ENCODE measurements at regions not wholly inside any gene's neighbourhood (a gene's known extent, or its start where the extent isn't known, plus 50 kb on each side); places are given as distances from the start of the nearest gene placed in this dataset.

GRCh38 chr15:93861956-93862741 is 369.2 kb upstream of the MCTP2 start:
- DNase-seq: no peak

DNA sequence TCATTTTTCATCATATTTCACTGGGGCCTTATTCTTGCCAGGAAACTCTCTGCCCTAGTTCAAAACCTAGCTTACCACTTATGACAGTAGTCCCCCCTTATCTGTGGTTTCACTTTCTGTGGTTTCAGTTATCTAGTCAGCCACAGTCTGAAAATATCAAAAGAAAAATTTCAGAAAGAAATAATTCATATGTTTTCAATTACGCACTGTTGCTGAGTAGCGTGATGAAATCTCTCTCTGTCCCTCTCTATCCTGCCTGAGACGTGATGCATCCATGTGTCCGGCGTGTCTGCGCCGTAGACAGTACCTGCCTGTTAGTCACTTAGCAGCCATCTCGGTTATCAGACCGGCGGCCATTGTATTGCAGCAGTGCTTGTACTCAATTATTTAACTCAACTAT is 369.9 kb upstream of the MCTP2 start:
- DNase-seq: no peak

GRCh38 chr15:93860701-93861100 is 370.7 kb upstream of the MCTP2 start:
- DNase-seq: no peak

GRCh38 chr15:93859176-93859575 is 372.2 kb upstream of the MCTP2 start:
- no peak for DNase-seq

GRCh38 chr15:93855181-93855826 is 376.1 kb upstream of the MCTP2 start:
- DNase-seq: no peak

- DNase-seq: no peak
Observed at GRCh38 chr15:93854088-93854487, 377.3 kb upstream of the MCTP2 start.

DNA sequence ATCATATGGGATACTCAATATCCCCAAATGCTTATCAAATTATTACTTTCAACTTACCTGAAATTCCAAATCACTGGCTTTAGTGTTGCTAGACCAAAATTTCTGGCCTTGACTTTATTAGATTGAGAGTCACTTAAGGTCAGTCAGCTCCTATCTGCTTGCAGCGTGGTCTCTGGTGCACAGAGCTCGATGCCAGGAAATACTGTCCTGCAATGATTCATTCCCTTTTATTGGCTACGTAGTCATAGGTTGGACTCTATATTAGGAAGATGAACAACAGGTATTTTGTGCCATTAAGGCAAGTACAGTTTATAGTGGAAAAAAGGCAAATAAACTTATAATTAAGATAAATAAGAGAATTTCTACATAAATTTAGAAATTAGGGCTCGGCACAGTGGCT is 378.6 kb upstream of the MCTP2 start:
- no peak for DNase-seq

DNA sequence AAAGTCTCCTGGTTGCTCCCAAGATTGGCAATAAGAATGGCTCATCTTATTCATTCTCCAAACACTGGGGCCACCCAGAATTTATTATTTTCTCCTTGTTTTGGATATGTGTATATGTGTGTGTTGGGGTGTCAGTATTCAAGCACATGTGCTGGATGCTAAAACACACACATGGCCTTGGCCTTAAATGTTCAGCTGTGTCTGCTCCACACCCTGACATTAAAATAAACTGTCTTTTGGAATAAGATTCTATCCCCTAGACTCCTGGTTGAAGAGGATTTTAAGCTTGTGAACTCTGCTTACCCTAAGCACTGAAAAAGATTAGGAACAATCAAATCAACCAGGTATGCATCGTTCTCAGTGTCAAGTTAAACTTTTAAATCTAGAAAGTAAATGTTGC is 382.9 kb upstream of the MCTP2 start:
- DNase-seq: no peak

- no peak for DNase-seq
Observed at GRCh38 chr15:93848076-93848475, 383.3 kb upstream of the MCTP2 start.

- no peak for DNase-seq
Observed at GRCh38 chr15:93846148-93846547, 385.2 kb upstream of the MCTP2 start.

DNA sequence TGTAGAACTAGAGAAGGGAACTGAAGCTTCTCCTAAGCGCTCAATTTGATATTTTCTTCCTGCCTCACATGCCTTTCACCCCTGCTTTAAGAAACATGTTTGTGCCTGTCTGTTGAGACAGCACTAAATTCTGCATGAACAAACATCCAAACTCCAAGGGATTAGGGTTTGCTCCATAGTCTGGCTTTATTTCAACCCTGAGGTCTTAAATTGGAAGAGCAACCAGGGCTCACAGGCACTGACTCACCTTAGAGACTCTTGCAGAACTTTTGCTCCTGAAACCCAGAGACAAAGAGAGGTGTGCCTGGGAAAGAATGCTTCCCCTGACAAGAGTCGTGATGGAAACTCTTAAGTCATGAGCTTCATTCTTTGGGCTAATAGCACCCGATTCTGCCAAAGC is 393.9 kb upstream of the MCTP2 start:
- no peak for DNase-seq

GRCh38 chr15:93835344-93835743 is 396.0 kb upstream of the MCTP2 start:
- no peak for DNase-seq

- no peak for DNase-seq
Observed at GRCh38 chr15:93831641-93832040, 399.7 kb upstream of the MCTP2 start.

GRCh38 chr15:93830221-93831080 is 400.9 kb upstream of the MCTP2 start:
- no peak for DNase-seq

DNA sequence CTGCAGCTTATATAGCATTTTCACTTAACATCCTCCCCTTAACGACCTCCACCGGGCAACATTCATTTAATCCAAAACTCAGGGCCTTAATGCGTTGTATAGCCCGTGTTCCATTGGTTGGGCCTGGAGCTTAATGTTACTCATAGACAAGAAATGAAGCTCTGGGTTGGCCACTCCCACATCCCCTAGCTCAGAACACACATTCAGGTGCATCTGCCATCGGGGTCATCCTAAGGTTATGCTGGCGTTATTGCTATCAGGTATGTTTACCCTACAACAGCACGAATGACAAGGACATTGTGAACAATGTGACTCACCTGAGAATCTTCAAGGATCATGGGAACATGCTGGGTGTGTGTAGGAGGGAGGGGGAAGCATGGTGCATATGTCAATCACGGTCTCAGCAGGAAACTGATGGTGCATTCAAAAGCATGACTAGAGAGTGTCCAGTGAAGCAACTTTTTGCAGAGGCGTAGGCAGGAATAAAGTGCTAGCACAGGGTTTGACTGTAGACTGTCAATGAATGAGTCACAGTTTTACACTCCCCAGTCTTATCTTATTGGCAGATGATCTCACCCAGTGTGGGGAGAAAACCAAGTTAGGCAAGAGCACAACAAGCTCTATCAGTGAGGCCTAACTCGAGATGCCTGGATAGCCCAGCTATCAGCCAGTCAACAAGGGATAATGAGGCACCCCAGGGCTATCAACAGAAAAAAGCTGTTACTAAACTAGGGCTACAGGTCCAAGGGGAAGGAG is 402.1 kb upstream of the MCTP2 start:
- DNase-seq: no peak

- DNase-seq: no peak
Observed at GRCh38 chr15:93826790-93827189, 404.6 kb upstream of the MCTP2 start.

DNA sequence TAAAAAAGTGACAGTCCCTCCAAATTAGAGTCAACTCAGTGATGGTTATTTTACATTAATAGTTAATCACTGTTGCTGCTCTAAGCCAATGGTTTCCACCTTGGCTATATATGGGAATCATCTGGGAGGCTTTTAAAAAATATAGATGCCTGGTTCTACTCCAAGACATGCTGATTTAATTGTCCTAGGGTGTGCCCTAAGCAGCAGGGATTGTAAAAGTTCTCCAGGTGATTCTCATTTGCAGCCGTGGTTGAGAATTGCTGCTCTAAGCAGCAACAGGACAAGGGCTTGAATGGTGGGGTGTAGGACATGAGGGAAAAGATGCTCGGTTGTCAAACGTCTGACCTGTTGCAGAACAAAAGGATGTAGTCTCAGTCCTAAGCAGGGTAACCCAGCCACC is 405.1 kb upstream of the MCTP2 start:
- DNase-seq: no peak

- no peak for DNase-seq
Observed at GRCh38 chr15:93825682-93826081, 405.7 kb upstream of the MCTP2 start.

DNA sequence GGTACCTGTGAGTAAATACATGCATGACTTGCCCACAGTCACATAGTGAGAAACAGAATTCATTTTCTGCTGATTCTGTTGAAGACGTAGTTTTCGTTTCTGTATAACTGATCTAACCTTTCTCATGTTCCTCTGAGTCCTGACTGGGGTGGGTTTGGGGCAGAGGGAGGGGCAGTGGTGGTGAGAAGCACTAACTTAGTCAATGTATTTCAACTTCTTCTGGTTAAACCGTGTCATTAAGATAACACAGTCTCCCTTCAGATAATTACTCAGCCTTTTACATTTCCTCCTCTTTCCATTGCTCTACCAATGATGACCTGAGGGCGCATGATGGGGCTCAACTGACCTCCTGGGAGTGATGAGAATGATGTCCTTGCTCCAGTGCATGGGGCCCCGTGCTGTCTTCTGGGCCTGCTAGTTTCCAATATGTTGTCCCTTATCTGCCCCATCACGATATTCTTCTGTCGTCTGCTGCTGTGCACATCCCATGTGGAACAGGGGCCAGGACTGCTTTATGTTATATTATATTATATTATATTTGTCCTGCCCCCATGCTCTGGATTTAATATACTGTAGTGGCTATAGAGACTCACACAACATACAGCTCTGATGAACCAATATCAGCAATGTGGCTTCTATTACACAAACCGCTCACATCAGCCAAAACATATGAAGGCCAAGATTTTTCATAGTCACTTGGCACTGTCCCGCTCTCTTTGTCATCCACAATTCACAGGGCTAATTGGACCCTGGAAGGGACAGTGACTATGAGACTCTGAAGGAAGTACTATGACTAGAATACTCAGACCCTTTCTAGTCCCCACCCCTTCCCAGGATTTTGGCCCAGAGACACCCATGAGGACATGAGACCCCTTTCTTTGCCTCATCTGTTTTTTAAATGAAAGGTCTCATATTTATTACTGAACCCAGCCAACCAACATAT is 407.1 kb upstream of the MCTP2 start:
- no peak for DNase-seq

DNA sequence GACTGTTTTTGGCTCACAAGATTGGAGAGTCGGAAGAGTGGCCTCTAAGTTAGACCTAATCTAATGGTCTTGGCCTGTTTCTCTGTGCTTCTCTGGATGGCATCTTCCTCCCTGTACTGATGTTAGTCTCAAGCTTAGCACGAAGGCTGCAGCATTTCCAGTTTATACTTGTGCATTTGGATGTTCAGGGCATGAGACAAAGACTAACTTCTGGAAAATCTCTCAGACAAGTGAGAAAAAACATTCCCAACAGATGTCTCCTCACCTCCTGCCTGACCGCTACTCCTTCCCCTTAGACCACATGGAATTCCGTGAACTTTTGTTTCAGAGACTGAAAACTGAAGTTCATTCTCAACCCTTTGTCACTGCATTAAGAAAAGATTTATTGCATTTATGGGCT is 410.8 kb upstream of the MCTP2 start:
- no peak for DNase-seq

- DNase-seq: no peak
Observed at GRCh38 chr15:93819826-93820225, 411.5 kb upstream of the MCTP2 start.

DNA sequence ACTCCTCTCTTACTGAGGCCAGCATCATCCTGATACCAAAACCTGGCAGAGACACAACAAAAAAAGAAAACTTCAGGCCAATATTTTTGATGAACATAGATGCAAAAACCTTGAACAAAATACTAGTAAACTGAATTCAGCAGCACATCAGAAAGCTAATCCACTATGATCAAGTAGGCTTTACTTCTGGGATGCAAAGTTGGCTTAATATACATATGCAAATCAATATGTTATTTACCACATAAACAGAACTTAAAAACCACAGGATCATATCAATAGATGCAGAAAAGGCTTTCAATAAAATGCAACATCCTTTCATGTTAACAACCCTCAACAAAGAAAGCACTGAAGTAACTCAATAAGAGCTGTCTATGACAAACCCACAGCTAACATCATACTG is 414.5 kb upstream of the MCTP2 start:
- DNase-seq: no peak

Data from activated T-cell treated with anti-CD3 and anti-CD28 coated beads, Interleukin-2, amount 50 U/mL, for 48 hours (primary cell).